DOHH2 (cell line): ENCODE measurements at regions not wholly inside any gene's neighbourhood (a gene's known extent, or its start where the extent isn't known, plus 50 kb on each side); places are given as distances from the start of the nearest gene placed in this dataset.

Source experiments
- CTCF ChIP-seq: fragments of 200-600 bp; sonication (generic); IDR thresholded peaks from one replicate; pipeline ENCODE4 v1.5.1; 2014; ENCODE audit warnings: antibody characterized with exemption, mild to moderate bottlenecking, low read depth, low read length; ENCODE audit not compliant: poor library complexity, severe bottlenecking
- EZH2phosphoT487 ChIP-seq: fragments of 200-600 bp; sonication (generic); IDR thresholded peaks from 2 replicates; pipeline ENCODE4 v1.6.1; 2017; ENCODE audit warnings: borderline replicate concordance, mild to moderate bottlenecking, antibody characterized with exemption, low read length, moderate library complexity, mixed read lengths

GRCh38 chr3:102926618-102927017 is 491.8 kb downstream of the ZPLD1 start:
- TF ChIP-seq CTCF (no peak), EZH2phosphoT487 (no peak)
